ENCODE measurements at regions not wholly inside any gene's neighbourhood (a gene's known extent, or its start where the extent isn't known, plus 50 kb on each side); places are given as distances from the start of the nearest gene placed in this dataset.

- ChIA-PET POLR2A (no interaction called here), CTCF (no interaction called here)
- TF ChIP-seq CTCF (IDR thresholded peaks at IDR 0.05; ENCODE audit: insufficient read depth, low read depth, low read length) = no peak
- no peak for DNase-seq (ENCODE audit: low read depth)
- Histone ChIP-seq H3K27me3 (ENCODE audit: control insufficient read depth, insufficient read depth, low read length) (no peaks in the 10 kb centered on the region), H3K36me3 (ENCODE audit: control insufficient read depth, insufficient read depth, low read length) (no peaks in the 10 kb centered on the region), H3K4me3 (ENCODE audit: low read depth, low read length) (no peak overlapping the region)
Measured at GRCh38 chr13:111425326-111425725, 104.9 kb downstream of the TEX29 start.

- peak; percentile 58 for TF ChIP-seq CTCF (IDR thresholded peaks at IDR 0.05; ENCODE audit: insufficient read depth, low read depth, low read length)
- H3K36me3 ChIP-seq (ENCODE audit: control insufficient read depth, insufficient read depth, low read length) = no peaks in the 10 kb centered on the region
- DNase-seq (ENCODE audit: low read depth) = no peak
- POLR2A ChIA-PET = no interaction called here
- CTCF ChIA-PET = interaction anchor here (0.9 to 2.6 kb wide), 15 partner anchors 9 to 1179 kb away, joined by 3 to 16 read pairs (median 5); no protein-coding TSS in a partner anchor
- no peaks in the 10 kb centered on the region for H3K27me3 ChIP-seq (ENCODE audit: control insufficient read depth, insufficient read depth, low read length)
- no peak overlapping the region for H3K4me3 ChIP-seq (ENCODE audit: low read depth, low read length)
Measured at GRCh38 chr13:111429064-111429558, 108.7 kb downstream of the TEX29 start.

- no peak for DNase-seq (ENCODE audit: low read depth)
- H3K4me3 ChIP-seq (ENCODE audit: low read depth, low read length) = no peak overlapping the region
- H3K27me3 ChIP-seq (ENCODE audit: control insufficient read depth, insufficient read depth, low read length) = no peaks in the 10 kb centered on the region
- no peak for TF ChIP-seq CTCF (IDR thresholded peaks at IDR 0.05; ENCODE audit: insufficient read depth, low read depth, low read length)
- ChIA-PET POLR2A (no interaction called here), CTCF (no interaction called here)
- H3K36me3 ChIP-seq (ENCODE audit: control insufficient read depth, insufficient read depth, low read length) = no peaks in the 10 kb centered on the region
Measured at GRCh38 chr13:111431206-111431605, 110.8 kb downstream of the TEX29 start.

- no peaks in the 10 kb centered on the region for H3K36me3 ChIP-seq (ENCODE audit: control insufficient read depth, insufficient read depth, low read length)
- TF ChIP-seq CTCF (IDR thresholded peaks at IDR 0.05; ENCODE audit: insufficient read depth, low read depth, low read length) = no peak
- ChIA-PET CTCF (no interaction called here), POLR2A (no interaction called here)
- no peak overlapping the region for H3K4me3 ChIP-seq (ENCODE audit: low read depth, low read length)
- no peak for DNase-seq (ENCODE audit: low read depth)
- H3K27me3 ChIP-seq (ENCODE audit: control insufficient read depth, insufficient read depth, low read length) = no peaks in the 10 kb centered on the region
Measured at GRCh38 chr13:111434578-111435159, 114.2 kb downstream of the TEX29 start.

- no peak overlapping the region for H3K4me3 ChIP-seq (ENCODE audit: low read depth, low read length)
- H3K27me3 ChIP-seq (ENCODE audit: control insufficient read depth, insufficient read depth, low read length) = no peaks in the 10 kb centered on the region
- ChIA-PET CTCF (no interaction called here), POLR2A (no interaction called here)
- H3K36me3 ChIP-seq (ENCODE audit: control insufficient read depth, insufficient read depth, low read length) = no peaks in the 10 kb centered on the region
- DNase-seq (ENCODE audit: low read depth) = no peak
- no peak for TF ChIP-seq CTCF (IDR thresholded peaks at IDR 0.05; ENCODE audit: insufficient read depth, low read depth, low read length)
Measured at GRCh38 chr13:111436446-111436845, 116.0 kb downstream of the TEX29 start.
